HCEC 1CT (cell line): ENCODE measurements at regions not wholly inside any gene's neighbourhood (a gene's known extent, or its start where the extent isn't known, plus 50 kb on each side); places are given as distances from the start of the nearest gene placed in this dataset.

Experiments used
- DNase-seq: peaks from one replicate; pipeline ENCODE4 v3.0.0-alpha.2; 2017

GRCh38 chr1:229768232-229768631, 142.2 kb downstream of the URB2 start:
- no peak for DNase-seq

DNA sequence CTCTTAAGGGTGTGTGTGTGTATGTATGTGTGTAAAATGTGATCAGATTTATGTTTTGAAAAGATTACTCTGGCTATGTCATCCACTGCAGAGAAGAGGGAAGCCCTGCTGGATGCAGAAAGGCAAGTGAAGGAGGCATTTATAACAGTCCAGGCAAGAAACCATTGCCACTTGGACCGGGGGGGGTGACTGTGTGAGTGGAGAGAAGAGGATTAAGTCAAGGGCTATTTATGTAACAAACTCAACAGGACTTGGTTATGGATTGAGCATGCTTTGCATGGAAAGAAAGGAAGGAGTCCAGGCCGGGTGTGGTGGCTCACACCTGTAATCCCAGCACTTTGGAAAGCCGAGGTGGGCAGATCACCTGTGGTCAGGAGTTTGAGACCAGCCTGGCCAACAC, 143.0 kb downstream of the URB2 start:
- DNase-seq: no peak

DNA sequence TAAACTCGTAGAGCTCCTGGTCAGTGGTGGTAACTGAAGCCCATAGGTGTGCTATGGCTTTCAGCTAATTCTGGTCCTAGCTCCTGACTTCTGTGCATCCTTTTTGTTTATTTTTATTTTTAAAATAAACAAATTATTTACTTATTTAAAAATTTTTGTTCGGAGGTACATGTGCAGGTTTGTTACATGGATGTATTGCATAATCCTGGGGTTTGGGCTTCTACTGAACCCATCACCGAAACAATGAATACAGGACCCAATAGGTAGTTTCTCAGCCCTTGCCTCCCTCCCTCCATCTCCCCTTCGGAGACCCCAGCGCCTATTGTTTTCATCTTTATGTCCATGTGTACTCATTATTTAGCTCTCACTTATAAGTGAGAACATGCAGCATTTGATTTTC, 143.8 kb downstream of the URB2 start:
- no peak for DNase-seq

- DNase-seq: no peak
Measured at GRCh38 chr1:229778794-229779193, 152.7 kb downstream of the URB2 start.

- no peak for DNase-seq
Measured at GRCh38 chr1:229781453-229781852, 155.4 kb downstream of the URB2 start.

DNA sequence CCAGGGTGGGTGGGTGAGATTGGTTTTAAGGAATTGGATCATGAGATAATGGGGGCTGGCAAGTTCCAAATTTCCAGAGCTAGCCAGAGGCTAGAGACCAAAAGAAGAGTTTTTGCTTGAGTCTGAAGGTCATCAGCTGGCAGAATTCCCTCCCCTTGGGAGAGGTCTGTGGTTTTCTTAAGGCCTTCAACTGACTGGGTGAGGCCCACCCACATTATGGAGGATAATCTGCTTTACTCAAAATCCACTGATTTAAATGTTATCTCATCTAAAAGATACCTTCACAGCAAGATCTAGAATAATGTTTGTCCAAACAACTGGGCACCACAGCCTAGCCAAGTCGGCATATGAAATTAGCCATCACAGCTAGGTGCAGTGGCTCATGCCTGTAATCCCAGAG, 156.4 kb downstream of the URB2 start:
- DNase-seq: no peak

DNA sequence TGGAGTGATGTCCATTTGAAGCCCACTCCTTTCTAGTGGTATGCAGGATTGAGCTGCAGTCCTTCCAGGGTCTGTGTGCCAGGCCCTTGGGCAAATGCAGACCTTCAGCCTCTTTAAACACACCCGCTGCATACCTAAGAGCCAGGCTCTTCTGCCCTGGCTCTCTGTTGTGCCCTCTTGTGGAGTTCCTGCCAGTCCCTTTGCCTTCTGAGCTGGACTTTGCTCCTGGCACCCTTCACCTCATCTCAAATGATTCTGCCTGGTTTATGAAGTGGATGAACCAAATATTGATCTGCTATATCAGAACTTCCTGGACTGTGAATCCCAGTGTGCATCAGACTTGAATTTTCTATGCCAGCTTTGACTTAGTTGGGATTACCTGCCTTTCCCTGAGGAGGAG, 158.8 kb downstream of the URB2 start:
- no peak for DNase-seq

DNA sequence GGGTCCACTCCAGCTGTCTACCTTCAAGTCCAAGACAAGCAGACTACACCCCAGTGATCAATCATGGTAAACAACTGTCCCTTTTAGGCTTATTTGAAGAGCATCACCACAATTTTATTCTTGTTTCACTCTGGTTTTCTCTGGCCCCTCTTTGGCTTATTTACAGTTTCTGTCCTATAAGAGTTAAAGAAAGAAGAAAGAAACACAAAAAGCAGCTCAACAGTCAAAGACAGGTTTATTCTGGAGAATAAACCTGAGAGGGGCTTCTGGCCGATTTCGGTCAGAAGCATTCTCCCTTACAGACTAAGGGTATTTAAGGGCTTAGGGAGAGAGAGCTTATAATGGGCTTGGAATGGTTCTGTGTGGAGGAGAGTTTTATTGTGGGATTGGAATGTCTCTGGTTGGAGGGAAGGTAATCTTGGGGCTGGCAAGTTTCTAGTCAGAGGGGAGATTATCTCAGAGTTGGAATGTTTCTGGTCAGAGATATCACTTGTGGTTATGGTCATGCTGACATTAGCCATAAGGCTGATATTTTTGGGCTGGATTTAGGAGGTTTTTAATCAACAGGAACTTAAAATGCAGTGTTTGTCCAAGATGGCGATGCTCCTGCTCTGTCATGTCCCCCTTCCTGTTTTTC, 161.0 kb downstream of the URB2 start:
- DNase-seq: no peak

GRCh38 chr1:229788004-229788403, 162.0 kb downstream of the URB2 start:
- no peak for DNase-seq

DNA sequence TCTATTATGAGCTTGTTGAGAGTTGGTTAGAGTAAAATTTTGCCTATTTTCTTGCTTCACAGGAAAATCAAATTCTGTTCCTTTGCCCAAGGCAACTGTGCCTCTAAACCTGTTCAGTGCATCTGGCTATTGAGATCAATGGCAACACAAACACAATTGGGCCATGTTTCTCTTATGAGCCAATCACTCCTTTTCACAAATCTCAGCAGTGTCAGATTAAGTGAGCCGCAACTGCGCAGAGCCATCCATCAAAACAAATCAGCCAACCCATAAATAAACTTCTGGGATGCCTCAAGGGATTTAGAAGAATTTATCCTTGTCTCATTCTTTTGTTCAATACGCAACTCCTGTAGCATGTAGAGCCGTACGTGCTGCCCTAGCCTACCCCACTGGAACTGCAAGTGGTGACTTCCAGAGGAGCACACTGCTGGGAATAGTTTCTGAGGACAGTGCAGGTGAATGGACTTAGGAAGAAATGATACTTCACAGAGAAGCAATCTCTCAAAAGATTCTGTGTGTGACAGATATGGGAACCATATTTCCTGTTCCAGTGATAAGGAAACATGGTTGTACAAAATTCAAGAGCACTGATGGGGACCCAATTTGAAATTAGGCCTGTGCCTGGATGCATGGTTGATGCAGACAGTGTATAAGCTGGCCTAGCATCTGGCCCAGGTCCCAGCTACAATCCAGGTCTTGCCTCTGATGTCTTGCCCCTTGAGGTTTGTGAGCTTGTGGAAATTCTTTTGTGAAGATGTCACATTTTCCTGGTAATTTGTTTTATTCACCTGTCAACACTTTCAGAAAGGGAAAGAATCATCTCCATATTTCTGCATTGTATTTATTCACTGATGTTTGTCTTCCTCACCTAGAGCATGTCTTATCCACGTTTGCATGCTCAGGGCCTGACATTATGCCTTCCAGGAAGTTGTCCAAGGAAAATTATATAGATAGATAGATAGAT, 166.2 kb downstream of the URB2 start:
- no peak for DNase-seq

DNA sequence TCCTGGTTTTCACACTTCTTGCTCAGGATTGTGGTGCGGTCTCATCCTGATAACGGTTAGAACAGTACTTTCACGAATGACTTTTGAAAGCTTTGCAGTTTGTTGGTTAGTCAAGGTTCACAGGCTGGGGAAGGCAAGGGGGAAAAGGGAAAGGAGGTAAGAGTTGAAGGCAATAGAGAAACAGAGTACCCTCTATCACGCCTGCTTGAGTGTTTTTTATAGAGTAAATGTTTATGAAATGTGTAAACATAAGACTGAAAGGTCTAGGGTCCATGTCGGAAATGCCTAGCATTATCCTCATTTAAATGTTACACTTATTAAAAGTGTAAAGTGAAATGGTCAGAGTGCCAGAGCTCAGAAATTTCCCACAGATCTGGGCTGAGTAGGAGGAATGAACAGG, 167.4 kb downstream of the URB2 start:
- DNase-seq: no peak

GRCh38 chr1:229798558-229798957, 172.5 kb downstream of the URB2 start:
- DNase-seq: no peak

GRCh38 chr1:229803626-229804217, 177.7 kb downstream of the URB2 start:
- DNase-seq: no peak

DNA sequence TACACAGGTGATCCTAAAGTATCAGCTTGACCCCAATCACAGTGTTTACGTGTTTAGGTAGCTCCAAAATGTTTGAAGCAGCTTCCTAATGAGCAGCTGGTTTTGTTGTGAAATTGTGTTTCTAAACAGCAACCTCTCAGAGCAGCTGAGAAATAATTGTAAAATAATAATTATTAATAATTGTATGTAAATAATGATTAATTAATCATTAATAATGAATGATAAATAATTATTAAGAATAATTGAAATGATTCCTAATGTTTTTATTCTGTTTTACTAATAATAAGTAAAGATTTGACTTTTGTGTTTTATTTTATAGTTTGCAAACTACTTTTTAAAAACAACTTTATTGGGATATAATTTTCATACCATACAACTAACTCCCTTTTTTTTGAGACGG, 182.2 kb downstream of the URB2 start:
- DNase-seq: no peak

GRCh38 chr1:229810140-229810539, 184.1 kb downstream of the URB2 start:
- no peak for DNase-seq

- no peak for DNase-seq
Measured at GRCh38 chr1:229810961-229811360, 184.9 kb downstream of the URB2 start.

DNA sequence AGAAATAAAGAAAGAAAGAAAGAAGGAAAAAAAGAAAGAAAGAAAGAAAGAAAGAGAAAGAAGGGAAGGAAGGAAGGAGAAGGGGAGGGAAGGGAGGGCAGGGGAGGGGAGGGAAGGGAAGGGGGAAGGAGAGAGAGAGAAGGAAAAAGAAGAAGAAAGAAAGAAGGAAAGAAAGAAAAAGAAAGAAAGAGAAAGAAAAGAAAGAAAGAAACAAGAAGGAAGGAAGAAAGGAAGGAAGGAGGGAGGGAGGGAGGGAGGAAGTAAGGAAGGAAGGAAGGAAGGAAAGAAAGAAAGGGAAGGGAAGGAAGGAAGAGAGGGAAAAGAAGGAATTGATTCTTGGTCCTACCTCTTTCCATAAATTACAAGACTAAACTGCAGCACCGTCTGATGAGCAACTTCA, 186.1 kb downstream of the URB2 start:
- no peak for DNase-seq

DNA sequence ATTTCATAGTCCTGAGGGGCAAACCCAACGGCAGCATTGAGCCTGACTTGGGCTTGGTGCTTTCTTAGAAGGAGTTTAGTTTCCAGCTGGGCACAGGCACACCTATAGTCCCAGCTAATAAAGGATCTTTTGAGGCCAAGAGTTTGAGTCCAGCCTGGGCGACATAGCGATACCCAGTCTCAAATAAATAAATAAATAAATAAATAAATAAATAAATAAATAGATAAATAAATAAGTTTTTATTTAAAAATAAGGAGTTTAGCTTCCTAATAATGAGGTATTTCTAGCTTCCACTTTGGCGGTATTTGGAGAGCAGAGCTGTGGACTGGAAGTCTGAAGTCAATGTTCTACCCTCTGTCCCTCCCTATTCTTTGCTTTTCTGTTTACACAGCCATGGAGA, 186.6 kb downstream of the URB2 start:
- no peak for DNase-seq

- no peak for DNase-seq
Measured at GRCh38 chr1:229815076-229815475, 189.0 kb downstream of the URB2 start.

- no peak for DNase-seq
Measured at GRCh38 chr1:229815961-229816360, 189.9 kb downstream of the URB2 start.

DNA sequence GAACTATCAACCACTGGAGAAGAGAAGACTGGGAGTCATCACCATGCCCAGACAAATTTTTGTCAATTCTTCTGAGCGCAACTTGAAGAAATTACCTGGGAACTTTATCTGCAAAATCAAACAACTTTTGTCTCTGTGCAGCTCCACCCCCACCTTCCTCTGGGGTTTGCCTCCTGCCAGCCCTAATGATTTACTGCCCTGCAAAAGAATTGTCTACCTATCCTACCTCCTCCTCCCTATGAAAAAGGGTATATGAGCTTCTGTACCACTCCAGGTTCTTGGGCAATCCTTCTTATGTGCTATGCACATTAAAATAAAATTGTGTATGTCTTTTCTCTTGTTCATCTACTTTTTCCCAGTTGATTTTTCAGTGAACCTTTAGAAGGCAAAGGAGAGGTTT, 191.9 kb downstream of the URB2 start:
- no peak for DNase-seq

GRCh38 chr1:229819091-229819490, 193.0 kb downstream of the URB2 start:
- DNase-seq: no peak

DNA sequence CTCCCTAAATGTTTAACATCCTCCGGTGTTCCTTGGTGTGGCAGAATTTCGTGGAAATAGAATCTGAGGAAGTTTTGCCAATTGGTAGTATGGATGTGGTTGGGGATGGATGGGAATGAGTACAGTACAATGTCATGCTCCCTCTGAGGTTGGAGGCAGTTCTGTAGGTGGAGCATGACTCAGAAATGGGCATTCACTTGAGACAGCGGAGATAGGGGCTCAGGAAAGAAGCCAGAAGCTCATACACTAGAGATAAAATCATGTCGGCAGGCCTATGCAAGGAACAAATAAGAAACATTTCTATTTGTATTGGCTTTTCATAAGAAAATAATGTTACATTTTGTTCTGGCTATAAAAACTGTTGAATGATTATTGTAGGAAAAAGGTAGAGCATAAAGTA, 196.0 kb downstream of the URB2 start:
- no peak for DNase-seq

- no peak for DNase-seq
Measured at GRCh38 chr1:229825042-229825441, 199.0 kb downstream of the URB2 start.
